ENCODE measurements at regions not wholly inside any gene's neighbourhood (a gene's known extent, or its start where the extent isn't known, plus 50 kb on each side); places are given as distances from the start of the nearest gene placed in this dataset.
A peak's percentile ranks its signal among the peaks of the same experiment; 100 is the strongest.
"Not testable (repeated sequence)": the region's sequence is repeated elsewhere in the genome, so short reads cannot be mapped to it uniquely, and the experiment has no call there.

DNA sequence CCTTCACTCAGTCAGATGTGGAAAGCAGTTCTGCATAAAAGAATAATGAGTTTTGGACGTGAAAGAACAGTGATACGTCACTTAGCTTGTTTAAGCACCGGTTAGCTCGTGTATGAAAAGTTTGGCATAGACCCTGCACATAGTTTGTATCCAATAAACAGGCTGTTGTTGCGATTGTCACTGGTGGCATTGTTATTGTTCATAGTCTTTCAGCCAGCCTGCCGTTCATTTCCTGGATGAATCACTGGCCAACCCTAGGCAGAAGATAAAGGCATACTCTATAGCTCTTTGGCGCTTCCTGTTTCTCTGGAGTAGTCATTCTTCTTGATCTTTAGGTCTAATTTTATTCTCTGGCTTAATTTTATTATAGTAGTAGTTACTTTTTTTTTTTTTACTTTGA is 57.8 kb upstream of the ANKRD30A start:
- DNase-seq, result no peak

DNA sequence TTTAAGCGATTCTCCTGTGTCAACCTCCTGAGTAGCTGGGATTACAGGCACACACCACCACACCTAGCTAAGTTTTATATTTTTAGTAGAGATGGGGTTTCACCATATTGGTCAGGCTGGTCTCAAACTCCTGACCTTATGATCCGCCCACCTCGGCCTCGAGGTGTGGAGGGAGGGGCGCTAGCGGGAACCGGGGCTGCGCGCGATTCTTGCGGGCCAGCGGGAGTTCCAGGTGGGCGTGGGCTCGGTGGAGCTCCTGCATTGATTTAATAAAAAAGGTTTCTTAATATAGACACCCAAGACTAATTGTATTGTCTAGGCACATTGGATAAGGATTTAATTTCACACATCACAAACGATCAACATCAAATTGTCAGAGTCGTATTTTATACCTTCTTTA is 63.1 kb upstream of the ANKRD30A start:
- DNase-seq, result not testable (repeated sequence)

DNA sequence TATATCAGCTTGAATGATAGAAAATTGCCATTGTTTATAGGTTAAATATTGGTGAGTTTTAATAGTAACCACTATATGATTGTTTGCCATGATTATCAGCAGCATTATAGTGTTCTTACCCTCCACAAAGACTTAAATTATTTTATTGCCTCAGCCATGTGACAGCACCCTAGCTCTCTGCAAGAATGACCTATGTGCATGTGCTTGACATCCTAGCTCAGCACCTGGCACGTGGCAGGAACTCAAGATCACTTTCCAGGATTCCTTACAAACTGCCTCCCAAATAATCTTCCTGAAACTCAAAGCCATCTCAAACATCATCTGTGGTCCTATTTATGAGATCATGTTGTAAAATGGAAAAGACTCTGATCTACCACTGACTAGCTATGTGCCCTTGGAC is 68.1 kb upstream of the ANKRD30A start:
- DNase-seq, result no peak

DNA sequence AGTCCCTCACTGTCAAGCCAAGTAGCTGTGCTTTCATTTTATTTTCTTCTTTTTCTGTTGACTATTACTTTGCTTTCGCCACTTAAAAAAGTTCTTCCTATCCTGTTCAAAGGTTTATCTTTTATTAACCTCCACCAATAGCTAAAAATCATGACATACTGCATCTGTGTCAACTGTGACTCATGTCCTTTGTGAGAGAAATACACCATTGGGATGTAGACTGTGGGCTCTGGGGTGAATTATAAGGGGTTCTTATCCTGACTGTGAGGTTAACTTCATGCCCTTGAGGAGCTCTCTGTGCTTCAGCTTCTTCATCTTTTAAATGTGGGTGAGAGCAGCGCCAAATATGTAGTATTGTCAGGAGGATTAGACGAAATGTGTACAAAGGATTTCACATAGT is 71.9 kb upstream of the ANKRD30A start:
- no peak for DNase-seq

DNA sequence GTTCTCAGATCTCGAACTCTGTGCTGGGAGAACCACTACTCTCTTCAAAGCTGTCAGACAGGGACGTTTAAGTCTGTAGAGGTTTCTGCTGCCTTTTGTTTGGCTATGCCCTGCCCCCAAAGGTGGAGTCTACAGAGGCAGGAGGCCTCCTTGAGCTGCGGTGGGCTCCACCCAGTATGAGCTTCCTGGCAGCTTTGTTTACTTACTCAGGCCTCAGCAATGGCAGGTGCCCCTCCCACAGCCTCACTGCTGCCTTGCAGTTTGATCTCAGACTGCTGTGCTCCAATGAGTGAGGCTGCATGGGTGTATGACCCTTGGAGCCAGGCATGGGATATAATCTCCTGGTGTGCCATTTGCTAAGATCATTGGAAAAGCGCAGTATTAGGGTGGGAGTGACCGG is 75.4 kb upstream of the ANKRD30A start:
- DNase-seq, result not testable (repeated sequence)

DNA sequence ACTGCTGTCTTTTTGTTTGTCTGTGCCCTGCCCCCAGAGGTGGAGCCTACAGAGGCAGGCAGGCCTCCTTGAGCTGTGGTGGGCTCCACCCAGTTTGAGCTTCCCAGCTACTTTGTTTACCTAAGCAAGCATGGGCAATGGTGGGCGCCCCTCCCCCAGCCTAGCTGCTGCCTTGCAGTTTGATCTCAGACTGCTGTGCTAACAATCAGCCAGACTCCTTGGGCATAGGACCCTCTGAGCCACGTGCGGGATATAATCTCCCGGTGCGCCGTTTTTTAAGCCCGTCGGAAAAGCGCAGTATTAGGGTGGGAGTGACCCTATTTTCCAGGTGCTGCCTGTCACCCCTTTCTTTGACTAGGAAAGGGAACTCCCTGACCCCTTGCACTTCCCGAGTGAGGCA is 81.1 kb upstream of the ANKRD30A start:
- not testable (repeated sequence) for DNase-seq

DNA sequence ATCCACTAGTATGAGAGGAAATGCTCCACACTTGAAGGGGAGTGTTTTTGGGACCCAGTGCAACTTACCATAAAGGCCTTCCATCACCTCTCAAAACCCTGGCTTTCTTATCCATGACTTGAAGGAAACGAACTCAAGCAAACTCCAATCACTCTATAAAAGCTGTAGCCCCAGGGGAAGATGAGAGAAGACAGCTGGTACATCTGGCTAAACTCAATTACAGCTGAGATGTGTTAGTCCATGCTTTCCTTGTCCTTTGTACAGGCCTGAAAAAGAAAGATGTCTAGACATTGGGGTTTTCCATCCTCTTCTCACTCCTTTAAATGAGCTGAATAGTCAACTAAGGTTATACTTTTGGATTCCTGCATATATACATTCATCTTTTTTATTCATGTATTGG is 89.5 kb upstream of the ANKRD30A start:
- DNase-seq, result no peak

DNA sequence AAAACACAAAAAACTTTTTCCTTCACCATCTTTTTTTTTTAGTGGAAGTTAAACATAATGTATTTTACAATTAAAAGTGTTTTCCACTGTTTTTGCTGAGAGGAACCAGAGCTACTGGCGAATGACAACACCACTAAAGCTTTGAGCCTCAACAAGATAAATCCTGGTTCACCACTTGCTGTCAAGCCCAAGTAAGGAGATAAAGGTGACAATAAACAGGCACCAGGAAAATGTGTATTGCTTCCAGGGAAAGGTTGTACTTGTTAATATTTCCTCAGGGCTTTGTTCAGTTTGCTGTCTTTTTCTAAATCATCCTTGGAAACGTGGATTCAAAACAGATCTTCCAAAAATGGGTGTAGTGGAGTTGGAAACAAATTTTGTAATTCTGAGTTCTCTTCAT is 109.9 kb upstream of the ANKRD30A start:
- no peak for DNase-seq

DNA sequence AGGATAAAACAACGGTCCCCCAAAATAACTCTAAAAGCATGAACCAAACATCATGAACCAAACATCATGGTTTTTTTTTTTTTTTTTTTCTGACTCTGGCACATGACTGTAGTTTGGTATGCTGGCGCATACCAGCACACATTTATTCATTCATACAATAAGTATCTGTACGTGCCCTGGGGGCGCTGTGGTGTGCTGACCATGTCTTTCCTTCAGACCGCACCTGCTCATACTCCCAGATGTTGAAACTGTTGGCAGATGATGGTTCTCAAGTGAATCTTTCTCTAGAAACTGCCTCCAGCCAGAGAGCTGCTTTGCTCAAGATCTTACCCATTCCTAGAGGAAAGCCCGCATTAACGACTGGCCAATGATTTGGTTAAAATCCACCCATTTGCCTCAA is 114.7 kb upstream of the ANKRD30A start:
- no peak for DNase-seq

DNA sequence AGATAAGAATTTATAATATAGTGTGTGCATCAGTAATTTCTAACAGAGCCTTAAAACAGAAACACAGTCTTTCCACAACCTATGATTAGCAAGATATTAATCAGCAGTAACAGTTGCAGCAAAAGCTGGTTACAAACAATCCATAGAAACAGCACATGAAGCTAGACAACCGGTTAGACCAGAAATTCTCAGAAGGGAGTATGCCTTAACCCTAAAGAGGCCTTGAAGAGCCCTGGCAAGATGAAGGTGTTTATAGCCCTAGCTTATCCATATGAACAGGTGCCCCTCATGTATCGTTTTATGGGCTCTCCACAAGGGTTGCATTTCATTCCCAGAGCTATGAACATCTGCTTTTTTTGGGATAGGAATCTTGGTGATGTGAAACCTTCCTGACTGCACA is 117.1 kb upstream of the ANKRD30A start:
- not testable (repeated sequence) for DNase-seq

DNA sequence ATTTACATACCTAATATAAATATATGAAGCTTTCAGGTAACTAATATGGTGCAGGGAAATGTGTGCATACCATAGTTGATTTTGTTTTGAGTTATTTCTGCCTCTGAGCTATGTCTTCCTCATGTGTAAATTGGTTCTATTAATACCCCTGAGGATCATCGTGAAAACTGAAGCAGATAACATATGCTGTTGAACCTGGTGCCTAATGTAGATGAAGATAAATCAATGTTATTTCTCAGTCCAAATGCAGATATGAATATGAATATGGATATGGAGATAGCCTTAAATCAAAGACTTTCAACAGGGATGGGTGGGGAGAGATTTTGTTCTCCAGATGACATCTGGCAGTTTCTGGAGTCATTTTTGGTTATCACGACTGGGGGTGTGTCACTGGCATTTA is 122.3 kb upstream of the ANKRD30A start:
- no peak for DNase-seq

DNA sequence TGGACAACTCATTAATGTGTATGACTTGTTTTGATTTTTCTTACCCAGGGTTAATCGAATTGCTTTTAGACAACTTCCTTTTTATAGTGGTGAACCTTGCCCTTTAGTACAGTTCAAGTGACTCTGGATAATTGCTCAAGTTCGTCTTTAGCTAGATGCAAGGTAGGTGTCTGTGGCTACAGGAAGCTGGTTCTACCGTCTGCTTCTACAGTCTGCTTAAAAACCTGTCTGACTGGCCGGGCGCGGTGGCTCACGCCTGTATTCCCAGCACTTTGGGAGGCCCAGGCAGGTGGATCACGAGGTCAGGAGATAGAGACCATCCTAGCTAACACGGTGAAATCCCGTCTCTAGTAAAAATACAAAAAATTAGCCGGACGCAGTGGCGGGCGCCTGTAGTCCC is 129.6 kb upstream of the ANKRD30A start:
- DNase-seq, result not testable (repeated sequence)

DNA sequence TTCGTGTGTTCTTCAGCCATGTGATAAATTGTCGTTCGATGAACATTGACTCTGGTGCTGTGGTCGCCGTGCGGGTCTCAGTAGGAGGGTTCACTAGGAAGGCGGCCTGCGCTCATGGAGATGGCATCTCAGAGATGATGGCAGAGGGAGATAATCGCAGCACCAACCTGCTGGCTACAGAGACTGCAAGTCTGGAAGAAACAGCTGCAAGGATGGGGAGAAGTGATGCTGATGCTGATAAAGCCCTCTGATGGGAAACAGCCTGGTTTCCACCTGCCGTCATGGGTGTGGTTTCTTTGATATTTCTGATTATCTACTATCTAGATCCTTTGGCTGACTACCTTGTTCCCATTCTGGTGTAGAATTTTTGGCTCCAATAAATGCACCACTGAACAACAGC is 130.5 kb upstream of the ANKRD30A start:
- DNase-seq, result no peak

DNA sequence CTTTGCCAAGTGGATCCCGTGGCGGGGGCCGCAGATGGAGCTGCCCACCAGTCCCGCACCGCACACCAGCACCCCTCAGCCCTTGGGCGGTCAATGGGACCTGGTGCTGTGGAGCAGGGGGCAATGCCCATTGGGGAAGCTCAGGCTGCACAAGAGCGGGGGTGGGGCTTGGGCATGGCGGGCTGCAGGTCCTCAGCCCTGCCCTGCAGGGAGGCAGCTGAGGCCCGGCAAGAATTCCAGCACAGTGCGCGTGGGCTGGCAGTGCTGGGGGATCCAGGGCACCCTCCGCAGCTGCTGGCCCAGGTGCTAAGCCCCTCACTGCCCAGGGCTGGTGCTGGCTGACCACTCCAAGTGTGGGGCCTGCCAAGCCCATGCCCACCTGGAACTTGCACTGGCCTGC is 136.2 kb upstream of the ANKRD30A start:
- DNase-seq, result no peak

DNA sequence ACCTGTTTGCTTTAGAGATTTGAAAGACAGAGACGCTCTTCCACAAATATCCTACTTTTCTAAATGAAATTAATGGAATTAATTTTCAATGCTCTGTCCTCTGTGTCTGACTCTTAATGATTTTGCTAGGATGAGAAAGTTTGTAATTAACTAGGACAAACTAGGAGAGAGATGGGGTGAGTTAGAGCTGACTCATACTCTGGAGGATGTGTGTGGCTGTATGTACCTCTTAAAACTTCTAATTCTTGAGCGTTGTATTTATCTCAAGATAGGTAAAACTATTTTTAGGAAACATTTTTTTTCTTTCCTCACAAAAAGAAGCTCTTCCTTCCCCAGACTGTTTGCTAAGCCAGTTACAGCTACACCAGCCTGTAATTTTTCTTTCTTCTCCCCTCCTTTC is 178.8 kb upstream of the ANKRD30A start:
- no peak for DNase-seq

DNA sequence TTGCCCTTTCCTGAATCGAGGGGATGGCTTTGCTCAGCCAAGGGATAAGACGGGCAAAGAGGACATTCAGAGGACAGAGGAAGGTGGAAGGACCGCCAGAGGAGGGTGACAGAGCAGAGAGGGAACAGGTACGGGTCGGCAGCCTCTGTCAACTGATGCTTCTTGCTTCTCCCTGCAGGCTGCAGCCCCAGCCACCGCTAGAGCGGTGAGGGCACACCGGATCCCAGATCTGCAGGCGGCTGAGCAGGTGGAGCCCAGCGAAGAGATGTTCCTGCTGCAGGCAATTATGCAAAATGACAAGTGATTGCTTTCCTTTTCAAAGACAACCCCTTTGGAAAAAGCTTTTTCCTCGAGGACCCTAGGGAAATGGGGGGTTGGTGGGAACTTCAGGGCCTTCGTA is 181.9 kb upstream of the ANKRD30A start:
- DNase-seq, result no peak

DNA sequence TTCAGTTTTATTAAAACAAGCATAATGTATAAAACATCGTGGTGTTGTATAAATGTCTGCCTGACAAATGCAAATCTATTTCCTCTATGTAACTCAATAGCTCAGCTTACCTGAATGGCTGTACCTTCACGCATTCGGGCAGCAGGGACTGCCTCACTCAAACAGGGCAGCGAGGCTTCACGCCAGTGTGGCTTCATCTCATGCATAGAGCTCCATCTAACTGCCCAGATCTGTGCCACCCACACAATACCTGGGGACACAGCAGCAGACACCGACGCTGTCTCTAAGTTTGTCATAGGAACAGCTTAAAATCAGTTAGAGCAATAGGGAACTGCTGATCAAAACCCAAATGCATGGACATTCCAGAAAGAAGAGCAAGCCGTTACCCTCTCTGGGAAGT is 182.8 kb upstream of the ANKRD30A start:
- no peak for DNase-seq

DNA sequence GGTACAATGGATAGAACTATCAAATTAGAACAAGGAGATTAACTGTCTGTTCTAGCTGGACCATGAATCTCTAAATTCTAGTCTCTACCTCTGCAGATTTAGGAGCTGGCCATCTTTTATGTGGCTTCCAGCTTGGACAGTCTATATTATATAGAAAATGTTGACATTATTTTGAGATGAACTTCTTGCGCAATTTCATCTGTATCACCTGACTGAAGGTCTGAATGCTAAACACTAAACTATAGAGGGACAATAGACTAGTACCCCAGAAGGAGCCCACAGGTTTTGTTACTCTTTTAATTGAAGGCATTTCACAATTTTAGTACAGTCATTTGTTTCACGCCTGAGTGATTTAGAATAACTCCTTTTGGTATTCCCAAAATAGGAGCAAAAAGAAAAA is 222.4 kb upstream of the ANKRD30A start:
- no peak for DNase-seq

DNA sequence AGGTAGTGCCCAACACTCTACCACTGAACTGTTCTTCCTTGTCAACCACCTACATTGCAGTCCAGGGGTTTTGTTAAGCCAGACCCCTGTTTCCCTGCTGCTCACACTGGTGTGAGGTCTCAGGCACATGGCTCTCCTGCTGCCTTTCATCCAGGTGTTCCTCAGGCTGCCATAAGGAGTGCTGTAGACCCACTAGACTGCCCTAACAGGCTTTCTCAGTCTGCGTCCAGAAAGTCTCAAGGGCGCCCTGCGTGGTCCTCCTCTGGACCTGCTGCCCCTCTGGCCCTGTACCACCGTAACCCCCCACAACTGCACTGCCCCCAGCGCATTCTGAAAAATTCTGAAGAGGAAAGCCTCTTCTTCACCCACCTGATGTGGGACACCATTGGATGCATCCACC is 225.7 kb upstream of the ANKRD30A start:
- no peak for DNase-seq

DNA sequence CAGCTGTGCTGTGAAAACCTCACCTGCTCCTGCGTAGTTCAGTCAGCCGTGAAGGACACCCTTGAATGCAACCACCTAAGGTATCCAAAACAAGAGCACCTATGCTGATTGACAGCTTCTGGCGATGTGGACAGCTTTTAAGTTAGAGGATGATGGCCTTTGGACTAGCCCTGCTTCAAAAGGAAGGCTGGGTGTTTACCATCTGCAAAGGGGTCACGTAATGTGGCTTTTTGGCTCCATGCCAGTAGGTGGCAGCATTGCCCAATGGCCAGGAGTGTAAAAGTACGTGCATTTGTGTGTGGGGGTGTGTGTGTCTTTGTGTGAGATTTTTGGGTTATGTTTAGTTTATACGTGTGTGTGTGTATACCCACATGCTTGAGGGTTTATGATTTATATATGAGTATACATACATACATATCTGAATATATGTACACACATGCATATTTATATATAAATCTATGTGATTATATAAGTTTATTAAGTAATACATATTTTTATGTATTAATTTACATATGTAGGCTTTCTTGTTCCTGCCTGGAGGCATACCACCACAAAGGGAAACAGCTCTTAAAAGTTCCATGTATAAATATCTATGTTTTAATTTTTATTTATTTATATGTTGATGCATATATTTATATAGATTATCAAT is 236.3 kb upstream of the ANKRD30A start:
- DNase-seq, result peak; percentile 8

DNA sequence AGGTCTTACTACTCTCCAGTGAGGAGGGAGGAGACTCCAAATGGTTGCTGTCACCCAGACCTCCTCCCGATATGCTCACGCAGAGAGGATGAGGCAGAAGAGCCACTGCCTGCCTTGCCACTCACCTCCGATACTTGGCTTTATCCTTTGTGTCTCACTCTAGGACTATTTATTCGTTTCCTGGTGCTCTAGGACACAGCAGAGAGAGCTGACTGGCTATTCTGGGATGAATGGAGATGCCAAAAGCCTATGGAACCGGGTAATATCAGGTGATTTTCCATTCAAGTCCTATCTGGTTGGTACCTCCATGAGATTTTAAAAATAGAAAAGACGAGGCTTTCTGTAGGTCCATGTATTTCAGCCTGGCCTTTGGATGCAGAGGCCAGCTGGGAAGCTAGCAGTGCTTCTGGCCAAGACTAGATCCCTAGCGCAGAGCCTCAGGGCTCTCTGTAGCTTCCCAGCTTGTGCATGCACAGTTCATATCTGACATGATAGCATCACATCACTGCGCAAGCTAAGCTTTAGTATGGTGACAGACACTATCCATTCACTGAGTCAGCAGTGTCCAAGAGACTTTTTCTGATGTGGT is 239.0 kb upstream of the ANKRD30A start:
- DNase-seq, result no peak

DNA sequence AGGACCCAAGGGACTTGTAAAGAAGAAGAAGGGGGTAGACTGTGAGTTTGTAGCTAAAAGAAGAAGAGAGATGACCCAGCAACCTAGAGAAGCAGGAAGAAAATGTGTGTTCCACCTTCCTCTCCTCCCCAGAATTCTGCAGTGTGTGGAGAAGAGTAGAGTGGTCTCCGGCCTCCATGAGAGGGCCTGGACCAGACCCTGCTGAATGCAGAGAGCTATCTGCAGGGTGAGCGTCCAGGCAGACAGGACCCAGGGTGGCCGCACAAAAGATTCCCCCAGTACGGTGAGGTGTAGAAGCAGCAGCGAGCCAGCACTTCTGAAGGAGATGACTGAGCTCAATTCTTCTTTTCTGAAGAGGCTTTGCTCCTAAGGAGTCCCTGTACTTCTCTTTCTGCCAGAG is 239.7 kb upstream of the ANKRD30A start:
- DNase-seq, result no peak

DNA sequence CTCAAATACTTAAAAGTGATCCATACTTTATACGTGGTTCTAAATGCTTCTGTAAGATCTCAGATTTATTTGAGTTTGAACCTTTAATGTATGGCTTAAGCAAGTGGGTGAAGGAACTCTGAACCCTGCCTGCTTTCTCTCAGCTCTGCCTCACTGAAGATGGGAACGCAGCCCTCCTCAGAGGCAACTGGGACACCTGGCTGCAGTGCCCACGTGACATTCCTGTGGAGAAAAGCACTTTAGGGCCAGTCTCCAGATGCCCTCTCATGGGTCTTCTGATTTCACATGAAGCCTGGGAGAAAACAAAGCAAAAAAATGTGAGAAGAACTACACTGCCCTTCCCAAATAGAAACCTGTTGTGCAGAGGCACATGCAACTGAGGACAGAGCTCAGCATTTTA is 242.6 kb upstream of the ANKRD30A start:
- DNase-seq, result no peak

DNA sequence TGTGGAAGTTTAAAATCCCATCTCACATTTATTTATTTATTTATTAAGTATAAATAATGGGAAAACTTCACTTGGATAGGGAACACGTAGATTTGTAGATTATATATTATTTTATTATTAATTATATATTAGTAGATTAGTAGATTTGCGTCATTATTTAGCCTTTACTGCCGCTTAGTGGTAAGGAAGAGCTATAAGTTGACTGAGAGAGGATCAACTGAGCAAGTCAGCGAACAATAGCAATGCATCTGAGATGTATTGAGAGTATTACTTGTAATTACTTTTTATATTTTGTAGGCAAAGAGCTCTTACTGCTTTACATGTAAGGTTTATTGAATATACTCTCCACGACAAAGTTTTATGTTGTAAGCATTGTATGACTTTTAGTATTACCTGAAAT is 244.5 kb upstream of the ANKRD30A start:
- peak; percentile 10 for DNase-seq

DNA sequence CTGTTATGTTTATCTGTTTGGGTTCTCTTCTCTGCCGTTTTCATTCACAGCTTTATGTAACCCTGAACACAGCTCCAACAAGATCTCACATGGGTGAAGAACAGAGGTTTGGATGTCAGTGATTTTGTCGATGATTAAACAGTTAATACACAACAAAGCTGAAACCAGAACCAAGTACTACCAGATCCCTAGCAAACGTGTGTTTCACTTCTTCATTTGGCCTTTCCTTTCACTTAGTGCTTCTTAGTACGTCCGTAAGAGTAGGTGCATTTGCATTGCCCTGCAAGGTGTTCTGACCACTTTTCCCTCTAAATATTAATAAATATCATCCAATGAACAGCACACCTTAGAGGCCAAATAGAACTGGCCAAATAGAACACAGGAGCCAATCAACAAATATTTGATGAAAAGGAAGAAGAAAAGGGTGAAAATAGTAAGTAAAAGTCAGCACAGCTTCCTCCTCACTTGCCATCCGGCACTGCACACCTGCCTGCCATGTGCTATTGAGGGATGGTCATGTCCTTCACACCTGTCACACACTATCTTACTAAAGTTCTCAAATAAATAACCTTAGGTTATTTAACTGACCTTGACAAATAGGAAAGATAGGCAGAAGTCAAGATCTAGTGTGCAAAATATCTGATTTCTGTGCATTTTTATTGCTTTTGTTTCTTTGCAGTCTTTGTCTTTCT is 252.6 kb upstream of the ANKRD30A start:
- DNase-seq, result no peak
